HEK293T (cell line): ENCODE measurements at regions not wholly inside any gene's neighbourhood (a gene's known extent, or its start where the extent isn't known, plus 50 kb on each side); places are given as distances from the start of the nearest gene placed in this dataset.

Experiments
- ARNT ChIP-seq: fragments of 450-650 bp; IDR thresholded peaks from 2 replicates; pipeline ENCODE4 v1.6.1; 2017; ENCODE audit warnings: mild to moderate bottlenecking
- BHLHE40 ChIP-seq: fragments of 450-650 bp; IDR thresholded peaks from 2 replicates; pipeline ENCODE4 v1.6.1; 2016; ENCODE audit warnings: mild to moderate bottlenecking, moderate library complexity, borderline replicate concordance
- CTBP1 ChIP-seq: fragments of 450-650 bp; IDR thresholded peaks from 2 replicates; pipeline ENCODE4 v1.6.1; 2016; ENCODE audit warnings: borderline replicate concordance
- ELF4 ChIP-seq: fragments of 450-650 bp; IDR thresholded peaks from 2 replicates; pipeline ENCODE4 v1.6.1; 2017; ENCODE audit warnings: antibody characterized with exemption
- FOXA1 ChIP-seq: fragments of 450-650 bp; IDR thresholded peaks from 2 replicates; pipeline ENCODE4 v1.6.1; 2016; ENCODE audit warnings: mild to moderate bottlenecking
- FOXK2 ChIP-seq: fragments of 450-650 bp; IDR thresholded peaks from 2 replicates; pipeline ENCODE4 v1.6.1; 2016; ENCODE audit warnings: mild to moderate bottlenecking
- FOXM1 ChIP-seq: fragments of 450-650 bp; IDR thresholded peaks from 2 replicates; pipeline ENCODE4 v1.6.1; 2017; ENCODE audit warnings: mild to moderate bottlenecking, borderline replicate concordance
- PKNOX1 ChIP-seq: fragments of 450-650 bp; IDR thresholded peaks from 2 replicates; pipeline ENCODE4 v1.6.1; 2016
- SP1 ChIP-seq: fragments of 450-650 bp; IDR thresholded peaks from 2 replicates; pipeline ENCODE4 v1.6.1; 2017
- TARDBP ChIP-seq: fragments of 450-650 bp; IDR thresholded peaks from 2 replicates; pipeline ENCODE4 v1.6.1; 2016
- ZNF384 ChIP-seq: fragments of 450-650 bp; IDR thresholded peaks from 2 replicates; pipeline ENCODE4 v1.6.1; 2016

GRCh38 chr5:10831419-10831818 lies 70.4 kb upstream of the DAP start:
- TF ChIP-seq ELF4 (no peak), ARNT (no peak), FOXM1 (no peak), TARDBP (no peak), PKNOX1 (no peak), SP1 (no peak), FOXK2 (no peak), ZNF384 (no peak), BHLHE40 (no peak), CTBP1 (no peak), FOXA1 (no peak)
